ENCODE measurements at regions not wholly inside any gene's neighbourhood (a gene's known extent, or its start where the extent isn't known, plus 50 kb on each side); places are given as distances from the start of the nearest gene placed in this dataset.

- Mint-ChIP-seq H3K4me3 (no peak overlapping the region), H3K27me3 (peaks cover 3% of the 10 kb centered on the region)
- DNase-seq: no peak
Measured at GRCh38 chr10:10891124-10892082, 126.3 kb upstream of the CELF2 start.

GRCh38 chr10:10892290-10892875 is 125.3 kb upstream of the CELF2 start:
- Mint-ChIP-seq H3K27me3 (peaks cover 4% of the 10 kb centered on the region), H3K36me3 (ENCODE audit: low read depth) (no peaks in the 10 kb centered on the region), H3K4me3 (no peak overlapping the region), H3K27ac (no peak overlapping the region), H3K9me3 (no peaks in the 10 kb centered on the region), H3K4me1 (no peaks in the 10 kb centered on the region)
- no peak for DNase-seq
- intact Hi-C loops (cut with micrococcal nuclease): no loop called here

More at GRCh38 chr10:10891124-10892082, 126.3 kb upstream of the CELF2 start:
- Mint-ChIP-seq H3K4me1 (no peaks in the 10 kb centered on the region), H3K9me3 (no peaks in the 10 kb centered on the region), H3K27ac (no peak overlapping the region), H3K36me3 (ENCODE audit: low read depth) (no peaks in the 10 kb centered on the region)
- intact Hi-C loops (cut with micrococcal nuclease): no loop called here

- no peak for DNase-seq
- no peak overlapping the region for H3K27ac Mint-ChIP-seq
- no peaks in the 10 kb centered on the region for H3K4me1 Mint-ChIP-seq
- peaks cover 13% of the 10 kb centered on the region for H3K27me3 Mint-ChIP-seq
- H3K9me3 Mint-ChIP-seq: no peaks in the 10 kb centered on the region
- H3K4me3 Mint-ChIP-seq: no peak overlapping the region
- intact Hi-C loops (cut with micrococcal nuclease): no loop called here
- no peaks in the 10 kb centered on the region for H3K36me3 Mint-ChIP-seq (ENCODE audit: low read depth)
Measured at GRCh38 chr10:10897400-10897799, 120.3 kb upstream of the CELF2 start.

- Mint-ChIP-seq H3K27ac (no peak overlapping the region), H3K4me1 (no peaks in the 10 kb centered on the region), H3K4me3 (no peak overlapping the region), H3K27me3 (peaks cover 11% of the 10 kb centered on the region), H3K36me3 (ENCODE audit: low read depth) (no peaks in the 10 kb centered on the region), H3K9me3 (no peaks in the 10 kb centered on the region)
- intact Hi-C loops (cut with micrococcal nuclease): no loop called here
- DNase-seq: no peak
Measured at GRCh38 chr10:10901906-10902305, 115.8 kb upstream of the CELF2 start.

- no peaks in the 10 kb centered on the region for H3K9me3 Mint-ChIP-seq
- H3K4me1 Mint-ChIP-seq: no peaks in the 10 kb centered on the region
- H3K36me3 Mint-ChIP-seq (ENCODE audit: low read depth): no peaks in the 10 kb centered on the region
- H3K27me3 Mint-ChIP-seq: peaks cover 8% of the 10 kb centered on the region
- H3K4me3 Mint-ChIP-seq: no peak overlapping the region
- intact Hi-C loops (cut with micrococcal nuclease): no loop called here
- H3K27ac Mint-ChIP-seq: no peak overlapping the region
- DNase-seq: no peak
Measured at GRCh38 chr10:10902951-10903350, 114.7 kb upstream of the CELF2 start.

- H3K4me1 Mint-ChIP-seq: no peaks in the 10 kb centered on the region
- intact Hi-C loops (cut with micrococcal nuclease): no loop called here
- no peak overlapping the region for H3K27ac Mint-ChIP-seq
- no peaks in the 10 kb centered on the region for H3K9me3 Mint-ChIP-seq
- peaks cover 8% of the 10 kb centered on the region for H3K27me3 Mint-ChIP-seq
- H3K36me3 Mint-ChIP-seq (ENCODE audit: low read depth): no peaks in the 10 kb centered on the region
- no peak overlapping the region for H3K4me3 Mint-ChIP-seq
- no peak for DNase-seq
Measured at GRCh38 chr10:10903620-10904019, 114.1 kb upstream of the CELF2 start.

GRCh38 chr10:10910634-10911033 is 107.0 kb upstream of the CELF2 start:
- no peak overlapping the region for H3K4me3 Mint-ChIP-seq
- H3K27ac Mint-ChIP-seq: no peak overlapping the region
- intact Hi-C loops (cut with micrococcal nuclease): no loop called here
- peaks cover 16% of the 10 kb centered on the region for H3K27me3 Mint-ChIP-seq
- H3K9me3 Mint-ChIP-seq: no peaks in the 10 kb centered on the region
- H3K36me3 Mint-ChIP-seq (ENCODE audit: low read depth): no peaks in the 10 kb centered on the region
- no peak for DNase-seq
- peaks cover 3% of the 10 kb centered on the region for H3K4me1 Mint-ChIP-seq

- intact Hi-C loops (cut with micrococcal nuclease): no loop called here
- Mint-ChIP-seq H3K4me3 (no peak overlapping the region), H3K36me3 (ENCODE audit: low read depth) (no peaks in the 10 kb centered on the region), H3K4me1 (peaks cover 3% of the 10 kb centered on the region), H3K9me3 (no peaks in the 10 kb centered on the region), H3K27me3 (peaks cover 16% of the 10 kb centered on the region), H3K27ac (no peak overlapping the region)
- no peak for DNase-seq
Measured at GRCh38 chr10:10911035-10911434, 106.6 kb upstream of the CELF2 start.

GRCh38 chr10:10911471-10911921 is 106.2 kb upstream of the CELF2 start:
- DNase-seq: no peak
- Mint-ChIP-seq H3K4me1 (peaks cover 3% of the 10 kb centered on the region), H3K4me3 (no peak overlapping the region), H3K27me3 (peaks cover 16% of the 10 kb centered on the region), H3K9me3 (no peaks in the 10 kb centered on the region), H3K36me3 (ENCODE audit: low read depth) (no peaks in the 10 kb centered on the region), H3K27ac (no peak overlapping the region)
- intact Hi-C loops (cut with micrococcal nuclease): no loop called here

GRCh38 chr10:10914144-10914543 is 103.5 kb upstream of the CELF2 start:
- DNase-seq: no peak
- no peaks in the 10 kb centered on the region for H3K9me3 Mint-ChIP-seq
- no peak overlapping the region for H3K4me3 Mint-ChIP-seq
- H3K4me1 Mint-ChIP-seq: peaks cover 3% of the 10 kb centered on the region
- intact Hi-C loops (cut with micrococcal nuclease): no loop called here
- peaks cover 16% of the 10 kb centered on the region for H3K27me3 Mint-ChIP-seq
- H3K36me3 Mint-ChIP-seq (ENCODE audit: low read depth): no peaks in the 10 kb centered on the region
- H3K27ac Mint-ChIP-seq: no peak overlapping the region

- no peak overlapping the region for H3K4me3 Mint-ChIP-seq
- peaks cover 3% of the 10 kb centered on the region for H3K4me1 Mint-ChIP-seq
- no peaks in the 10 kb centered on the region for H3K36me3 Mint-ChIP-seq (ENCODE audit: low read depth)
- H3K27ac Mint-ChIP-seq: no peak overlapping the region
- peaks cover 12% of the 10 kb centered on the region for H3K27me3 Mint-ChIP-seq
- no peak for DNase-seq
- intact Hi-C loops (cut with micrococcal nuclease): no loop called here
- H3K9me3 Mint-ChIP-seq: no peaks in the 10 kb centered on the region
Measured at GRCh38 chr10:10915215-10915614, 102.5 kb upstream of the CELF2 start.

- Mint-ChIP-seq H3K4me3 (no peak overlapping the region), H3K27me3 (peaks cover 11% of the 10 kb centered on the region), H3K4me1 (peaks cover 3% of the 10 kb centered on the region), H3K27ac (no peak overlapping the region), H3K9me3 (no peaks in the 10 kb centered on the region), H3K36me3 (ENCODE audit: low read depth) (no peaks in the 10 kb centered on the region)
- intact Hi-C loops (cut with micrococcal nuclease): no loop called here
- DNase-seq: no peak
Measured at GRCh38 chr10:10917031-10917430, 100.6 kb upstream of the CELF2 start.

GRCh38 chr10:10919976-10920375 is 97.7 kb upstream of the CELF2 start:
- Mint-ChIP-seq H3K27me3 (peaks cover 8% of the 10 kb centered on the region), H3K27ac (no peak overlapping the region), H3K4me3 (no peak overlapping the region), H3K9me3 (no peaks in the 10 kb centered on the region), H3K36me3 (ENCODE audit: low read depth) (no peaks in the 10 kb centered on the region), H3K4me1 (peaks cover 3% of the 10 kb centered on the region)
- no peak for DNase-seq
- intact Hi-C loops (cut with micrococcal nuclease): no loop called here

GRCh38 chr10:10921826-10922461 is 95.7 kb upstream of the CELF2 start:
- H3K4me3 Mint-ChIP-seq: no peak overlapping the region
- H3K4me1 Mint-ChIP-seq: no peaks in the 10 kb centered on the region
- peaks cover 10% of the 10 kb centered on the region for H3K27me3 Mint-ChIP-seq
- H3K9me3 Mint-ChIP-seq: no peaks in the 10 kb centered on the region
- no peak overlapping the region for H3K27ac Mint-ChIP-seq
- no peaks in the 10 kb centered on the region for H3K36me3 Mint-ChIP-seq (ENCODE audit: low read depth)
- no peak for DNase-seq
- intact Hi-C loops (cut with micrococcal nuclease): no loop called here

All from activated CD4-positive, alpha-beta T cell treated with anti-CD3 and anti-CD28 coated beads, Interleukin-2, amount 10 ng/mL, durations not matched to agents 24 days and 14 days (primary cell).